ENCODE measurements at regions not wholly inside any gene's neighbourhood (a gene's known extent, or its start where the extent isn't known, plus 50 kb on each side); places are given as distances from the start of the nearest gene placed in this dataset.

DNA sequence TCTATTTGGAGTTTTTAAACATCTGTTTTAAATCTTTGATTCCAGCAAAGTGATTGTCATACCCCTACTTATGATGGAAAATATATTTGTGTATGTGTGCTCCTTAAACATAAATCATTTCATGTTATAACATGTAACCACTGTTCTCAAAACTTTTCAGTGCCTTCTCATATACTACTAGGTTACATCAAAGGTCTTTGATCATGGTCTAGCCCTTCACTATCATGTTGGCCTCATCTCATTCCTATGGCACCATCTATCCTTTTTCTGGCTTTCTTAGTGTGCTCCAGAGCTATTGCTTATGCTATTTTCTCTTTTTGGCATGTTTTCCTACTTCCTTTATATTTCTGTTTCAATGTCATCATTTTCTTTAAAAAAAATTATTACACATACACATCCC lies 367.9 kb upstream of the SLC39A10 start:
- no peak overlapping the region for H3K4me3 ChIP-seq
- H3K4me1 ChIP-seq (ENCODE audit: insufficient read depth), result no peaks in the 10 kb centered on the region
- DNase-seq (ENCODE audit: low spot score), result no peak
- H4K20me1 ChIP-seq (ENCODE audit: insufficient read depth, poor library complexity, severe bottlenecking), result no peaks in the 10 kb centered on the region
- no peaks in the 10 kb centered on the region for H3K36me3 ChIP-seq (replicated peaks; ENCODE audit: insufficient read depth, low read depth)
- TF ChIP-seq EZH2 (IDR thresholded peaks at IDR 0.05; ENCODE audit: borderline replicate concordance) (no peak), EZH2phosphoT487 (IDR thresholded peaks at IDR 0.05; ENCODE audit: low read depth, severe bottlenecking, unreplicated experiment) (no peak)
- TF ChIP-seq, protein P1, sequence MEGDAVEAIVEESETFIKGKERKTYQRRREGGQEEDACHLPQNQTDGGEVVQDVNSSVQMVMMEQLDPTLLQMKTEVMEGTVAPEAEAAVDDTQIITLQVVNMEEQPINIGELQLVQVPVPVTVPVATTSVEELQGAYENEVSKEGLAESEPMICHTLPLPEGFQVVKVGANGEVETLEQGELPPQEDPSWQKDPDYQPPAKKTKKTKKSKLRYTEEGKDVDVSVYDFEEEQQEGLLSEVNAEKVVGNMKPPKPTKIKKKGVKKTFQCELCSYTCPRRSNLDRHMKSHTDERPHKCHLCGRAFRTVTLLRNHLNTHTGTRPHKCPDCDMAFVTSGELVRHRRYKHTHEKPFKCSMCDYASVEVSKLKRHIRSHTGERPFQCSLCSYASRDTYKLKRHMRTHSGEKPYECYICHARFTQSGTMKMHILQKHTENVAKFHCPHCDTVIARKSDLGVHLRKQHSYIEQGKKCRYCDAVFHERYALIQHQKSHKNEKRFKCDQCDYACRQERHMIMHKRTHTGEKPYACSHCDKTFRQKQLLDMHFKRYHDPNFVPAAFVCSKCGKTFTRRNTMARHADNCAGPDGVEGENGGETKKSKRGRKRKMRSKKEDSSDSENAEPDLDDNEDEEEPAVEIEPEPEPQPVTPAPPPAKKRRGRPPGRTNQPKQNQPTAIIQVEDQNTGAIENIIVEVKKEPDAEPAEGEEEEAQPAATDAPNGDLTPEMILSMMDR (IDR thresholded peaks at IDR 0.05; ENCODE audit: poor library complexity), result no peak
- no peaks in the 10 kb centered on the region for H3K9me3 ChIP-seq (ENCODE audit: low read depth)
- no peaks in the 10 kb centered on the region for H3K9me2 ChIP-seq (replicated peaks; ENCODE audit: insufficient read depth)
- no peak overlapping the region for H2AFZ ChIP-seq
- no peak overlapping the region for H3K27ac ChIP-seq
- H3K4me2 ChIP-seq, result no peak overlapping the region
- no peaks in the 10 kb centered on the region for H3K27me3 ChIP-seq
- H3K79me2 ChIP-seq, result no peaks in the 10 kb centered on the region

GRCh38 chr2:195279840-195280427 lies 377.1 kb upstream of the SLC39A10 start:
- no peak overlapping the region for H3K4me3 ChIP-seq
- no peaks in the 10 kb centered on the region for H3K27me3 ChIP-seq
- no peak overlapping the region for H2AFZ ChIP-seq
- no peak overlapping the region for H3K4me2 ChIP-seq
- H3K27ac ChIP-seq, result no peak overlapping the region
- H3K4me1 ChIP-seq (ENCODE audit: insufficient read depth), result no peaks in the 10 kb centered on the region
- TF ChIP-seq EZH2phosphoT487 (IDR thresholded peaks at IDR 0.05; ENCODE audit: low read depth, severe bottlenecking, unreplicated experiment), result no peak
- TF ChIP-seq, protein P1 (IDR thresholded peaks at IDR 0.05; ENCODE audit: poor library complexity), result no peak
- TF ChIP-seq EZH2 (IDR thresholded peaks at IDR 0.05; ENCODE audit: borderline replicate concordance), result no peak
- no peaks in the 10 kb centered on the region for H3K9me2 ChIP-seq (replicated peaks; ENCODE audit: insufficient read depth)
- H3K79me2 ChIP-seq, result no peaks in the 10 kb centered on the region
- H3K36me3 ChIP-seq (replicated peaks; ENCODE audit: insufficient read depth, low read depth), result no peaks in the 10 kb centered on the region
- DNase-seq (ENCODE audit: low spot score), result no peak
- H4K20me1 ChIP-seq (ENCODE audit: insufficient read depth, poor library complexity, severe bottlenecking), result no peaks in the 10 kb centered on the region
- 70% methylated on average over 1 of the region's 1 CpG for WGBS (ENCODE audit: low lambda C conversion rate, missing lambda C conversion rate)
- H3K9me3 ChIP-seq (ENCODE audit: low read depth), result no peaks in the 10 kb centered on the region

- H3K9me2 ChIP-seq (replicated peaks; ENCODE audit: insufficient read depth), result no peaks in the 10 kb centered on the region
- 60% methylated on average over 5 of the region's 5 CpGs for WGBS (ENCODE audit: low lambda C conversion rate, missing lambda C conversion rate)
- no peak overlapping the region for H3K27ac ChIP-seq
- H3K4me2 ChIP-seq, result no peak overlapping the region
- H3K4me1 ChIP-seq (ENCODE audit: insufficient read depth), result no peaks in the 10 kb centered on the region
- H3K36me3 ChIP-seq (replicated peaks; ENCODE audit: insufficient read depth, low read depth), result no peaks in the 10 kb centered on the region
- DNase-seq (ENCODE audit: low spot score), result no peak
- H3K9me3 ChIP-seq (ENCODE audit: low read depth), result no peaks in the 10 kb centered on the region
- no peaks in the 10 kb centered on the region for H3K79me2 ChIP-seq
- TF ChIP-seq EZH2phosphoT487 (IDR thresholded peaks at IDR 0.05; ENCODE audit: low read depth, severe bottlenecking, unreplicated experiment) (no peak), EZH2 (IDR thresholded peaks at IDR 0.05; ENCODE audit: borderline replicate concordance) (no peak)
- H3K4me3 ChIP-seq, result no peak overlapping the region
- H4K20me1 ChIP-seq (ENCODE audit: insufficient read depth, poor library complexity, severe bottlenecking), result no peaks in the 10 kb centered on the region
- no peaks in the 10 kb centered on the region for H3K27me3 ChIP-seq
- no peak overlapping the region for H2AFZ ChIP-seq
These were observed 386.5 kb upstream of the SLC39A10 start for GRCh38 chr2:195270466-195271039.

GRCh38 chr2:195269220-195269619 lies 387.8 kb upstream of the SLC39A10 start:
- no peak for DNase-seq (ENCODE audit: low spot score)
- H3K9me3 ChIP-seq (ENCODE audit: low read depth), result no peaks in the 10 kb centered on the region
- no peak overlapping the region for H3K4me3 ChIP-seq
- no peaks in the 10 kb centered on the region for H3K27me3 ChIP-seq
- TF ChIP-seq EZH2 (IDR thresholded peaks at IDR 0.05; ENCODE audit: borderline replicate concordance), result no peak
- TF ChIP-seq, protein P1 (IDR thresholded peaks at IDR 0.05; ENCODE audit: poor library complexity), result no peak
- no peaks in the 10 kb centered on the region for H3K79me2 ChIP-seq
- H3K4me2 ChIP-seq, result no peak overlapping the region
- no peaks in the 10 kb centered on the region for H3K36me3 ChIP-seq (replicated peaks; ENCODE audit: insufficient read depth, low read depth)
- H3K4me1 ChIP-seq (ENCODE audit: insufficient read depth), result no peaks in the 10 kb centered on the region
- no peak overlapping the region for H3K27ac ChIP-seq
- H3K9me2 ChIP-seq (replicated peaks; ENCODE audit: insufficient read depth), result no peaks in the 10 kb centered on the region
- no peaks in the 10 kb centered on the region for H4K20me1 ChIP-seq (ENCODE audit: insufficient read depth, poor library complexity, severe bottlenecking)
- WGBS (ENCODE audit: low lambda C conversion rate, missing lambda C conversion rate), result 86% methylated on average over 6 of the region's 6 CpGs
- H2AFZ ChIP-seq, result no peak overlapping the region

Data from hepatocyte (in vitro differentiated cells).